Calu3 (cell line): ENCODE measurements at regions not wholly inside any gene's neighbourhood (a gene's known extent, or its start where the extent isn't known, plus 50 kb on each side); places are given as distances from the start of the nearest gene placed in this dataset.

ENCODE experiments used
- BruUV-seq: library from RNA; stranded (reverse); fragments of 400-500 nt; replicated peaks from 2 replicates; lab custom pipeline; 2021; lab: Mats Ljungman, UMichigan
- CTCF ChIA-PET: fragments of 300-600 bp; sonication (Branson Sonifier 250); formaldehyde crosslinking; loops from one replicate; lab custom pipeline; 2022; ENCODE audit warnings: antibody characterized with exemption; lab: Charles Lee
- DNase-seq: peaks from one replicate; pipeline ENCODE4 v3.0.0; 2022
- H3K27ac Mint-ChIP-seq: one replicate; pipeline ENCODE4 v1.8.0; 2022; ENCODE audit warnings: mixed read lengths; ENCODE audit not compliant: unreplicated experiment
- H3K27me3 Mint-ChIP-seq: one replicate; pipeline ENCODE4 v1.8.0; 2022; ENCODE audit warnings: mixed read lengths; ENCODE audit not compliant: unreplicated experiment
- H3K36me3 Mint-ChIP-seq: one replicate; pipeline ENCODE4 v1.8.0; 2022; ENCODE audit warnings: mild to moderate bottlenecking, moderate library complexity, mixed read lengths; ENCODE audit not compliant: insufficient read depth, unreplicated experiment
- H3K4me1 Mint-ChIP-seq: one replicate; pipeline ENCODE4 v1.8.0; 2022; ENCODE audit warnings: mild to moderate bottlenecking, low read depth, mixed read lengths; ENCODE audit not compliant: unreplicated experiment
- H3K4me3 Mint-ChIP-seq: one replicate; pipeline ENCODE4 v1.8.0; 2022; ENCODE audit warnings: mild to moderate bottlenecking, low read depth, moderate library complexity, mixed read lengths; ENCODE audit not compliant: unreplicated experiment
- H3K9me3 Mint-ChIP-seq: one replicate; pipeline ENCODE4 v1.8.0; 2022; ENCODE audit warnings: low read depth, mixed read lengths; ENCODE audit not compliant: unreplicated experiment
- intact Hi-C: fragments of 100-400 bp; cut with micrococcal nuclease; formaldehyde crosslinking; loops from one replicate; pipeline ENCODE4 v1.10.0; 2022; ENCODE audit not compliant: unreplicated experiment
- TF ChIP-seq, protein P1 (sequence below): fragments of 200-600 bp; IDR thresholded peaks from one replicate; pipeline ENCODE4 v1.8.0; 2022; ENCODE audit warnings: antibody characterized with exemption; ENCODE audit not compliant: unreplicated experiment

GRCh38 chr1:194292966-194293365 lies 1106.6 kb upstream of the B3GALT2 start:
- H3K4me3 Mint-ChIP-seq, result no peak overlapping the region
- CTCF ChIA-PET, result interaction anchor here (0.6 kb wide), 1 partner anchor 866 kb away, joined by 3 read pairs; no protein-coding TSS in a partner anchor
- no peak overlapping the region for H3K27ac Mint-ChIP-seq
- intact Hi-C loops, result loop anchor here (10.0 kb wide), 1 partner anchor 508 kb away; no protein-coding TSS in a partner anchor
- no TSS peak for BruUV-seq
- no peaks in the 10 kb centered on the region for H3K4me1 Mint-ChIP-seq
- no peak for DNase-seq
- no peaks in the 10 kb centered on the region for H3K27me3 Mint-ChIP-seq
- no peaks in the 10 kb centered on the region for H3K36me3 Mint-ChIP-seq
- TF ChIP-seq, protein P1, sequence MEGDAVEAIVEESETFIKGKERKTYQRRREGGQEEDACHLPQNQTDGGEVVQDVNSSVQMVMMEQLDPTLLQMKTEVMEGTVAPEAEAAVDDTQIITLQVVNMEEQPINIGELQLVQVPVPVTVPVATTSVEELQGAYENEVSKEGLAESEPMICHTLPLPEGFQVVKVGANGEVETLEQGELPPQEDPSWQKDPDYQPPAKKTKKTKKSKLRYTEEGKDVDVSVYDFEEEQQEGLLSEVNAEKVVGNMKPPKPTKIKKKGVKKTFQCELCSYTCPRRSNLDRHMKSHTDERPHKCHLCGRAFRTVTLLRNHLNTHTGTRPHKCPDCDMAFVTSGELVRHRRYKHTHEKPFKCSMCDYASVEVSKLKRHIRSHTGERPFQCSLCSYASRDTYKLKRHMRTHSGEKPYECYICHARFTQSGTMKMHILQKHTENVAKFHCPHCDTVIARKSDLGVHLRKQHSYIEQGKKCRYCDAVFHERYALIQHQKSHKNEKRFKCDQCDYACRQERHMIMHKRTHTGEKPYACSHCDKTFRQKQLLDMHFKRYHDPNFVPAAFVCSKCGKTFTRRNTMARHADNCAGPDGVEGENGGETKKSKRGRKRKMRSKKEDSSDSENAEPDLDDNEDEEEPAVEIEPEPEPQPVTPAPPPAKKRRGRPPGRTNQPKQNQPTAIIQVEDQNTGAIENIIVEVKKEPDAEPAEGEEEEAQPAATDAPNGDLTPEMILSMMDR, result no peak
- no peaks in the 10 kb centered on the region for H3K9me3 Mint-ChIP-seq

GRCh38 chr1:194289569-194290266 lies 1103.3 kb upstream of the B3GALT2 start:
- no peaks in the 10 kb centered on the region for H3K9me3 Mint-ChIP-seq
- no peak overlapping the region for H3K4me3 Mint-ChIP-seq
- no peaks in the 10 kb centered on the region for H3K36me3 Mint-ChIP-seq
- TF ChIP-seq, protein P1, result no peak
- H3K4me1 Mint-ChIP-seq, result no peaks in the 10 kb centered on the region
- H3K27ac Mint-ChIP-seq, result no peak overlapping the region
- CTCF ChIA-PET, result interaction anchor here (0.6 kb wide), 1 partner anchor 713 kb away, joined by 3 read pairs; no protein-coding TSS in a partner anchor
- intact Hi-C loops, result loop anchor here (10.0 kb wide), 1 partner anchor 505 kb away; no protein-coding TSS in a partner anchor
- DNase-seq, result peak; percentile 5
- H3K27me3 Mint-ChIP-seq, result no peaks in the 10 kb centered on the region
- no TSS peak for BruUV-seq

- CTCF ChIA-PET, result no interaction called here
- intact Hi-C loops, result no loop called here
- Mint-ChIP-seq H3K36me3 (no peaks in the 10 kb centered on the region), H3K4me1 (no peaks in the 10 kb centered on the region), H3K27ac (no peak overlapping the region), H3K4me3 (no peak overlapping the region), H3K27me3 (no peaks in the 10 kb centered on the region), H3K9me3 (no peaks in the 10 kb centered on the region)
- TF ChIP-seq, protein P1, result no peak
- BruUV-seq, result no TSS peak
- DNase-seq, result no peak
These were observed 1101.8 kb upstream of the B3GALT2 start for GRCh38 chr1:194288238-194288637.

GRCh38 chr1:194281376-194281775 lies 1095.0 kb upstream of the B3GALT2 start:
- H3K9me3 Mint-ChIP-seq, result no peaks in the 10 kb centered on the region

More at GRCh38 chr1:194281376-194281775, 1095.0 kb upstream of the B3GALT2 start:
- no TSS peak for BruUV-seq
- intact Hi-C loops, result no loop called here
- no peak for DNase-seq
- Mint-ChIP-seq H3K4me3 (no peak overlapping the region), H3K27ac (no peak overlapping the region), H3K36me3 (no peaks in the 10 kb centered on the region), H3K27me3 (no peaks in the 10 kb centered on the region), H3K4me1 (no peaks in the 10 kb centered on the region)
- TF ChIP-seq, protein P1, result no peak
- CTCF ChIA-PET, result interaction anchor here (0.8 kb wide), 1 partner anchor 45 kb away, joined by 3 read pairs; no protein-coding TSS in a partner anchor
